ENCODE measurements at regions not wholly inside any gene's neighbourhood (a gene's known extent, or its start where the extent isn't known, plus 50 kb on each side); places are given as distances from the start of the nearest gene placed in this dataset.

DNA sequence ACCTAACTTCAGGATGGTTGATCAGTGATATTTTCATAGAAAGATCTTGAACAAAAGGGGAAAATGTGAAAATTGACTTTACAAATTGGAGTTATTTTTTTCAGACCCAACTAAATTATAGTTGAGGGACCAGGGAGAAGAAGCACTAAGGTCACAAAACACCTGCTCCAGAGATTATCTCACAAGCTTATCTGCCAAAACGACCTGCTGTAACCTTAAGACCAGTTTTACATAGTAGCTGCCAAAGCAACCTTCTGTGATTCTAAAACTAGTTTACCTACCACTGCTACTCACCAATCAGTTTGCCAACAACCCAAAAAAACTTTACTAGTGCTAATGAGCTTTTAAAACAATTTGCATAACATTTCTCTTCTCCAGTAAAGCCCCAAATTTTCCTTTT lies 972.1 kb downstream of the C4orf33 start:
- POLR2A ChIA-PET: no interaction called here
- H3K36me3 ChIP-seq (ENCODE audit: control insufficient read depth in 2 of 2, insufficient read depth in 1 of 2, low read length in 2 of 2): no peaks in the 10 kb centered on the region
- TF ChIP-seq ZBTB20 (tag by site-specific recombination; IDR thresholded peaks at IDR 0.05) (no peak), ZNF530 (tag by site-specific recombination; IDR thresholded peaks at IDR 0.05; ENCODE audit: low read depth) (no peak), ZNF510 (tag by site-specific recombination; IDR thresholded peaks at IDR 0.05; ENCODE audit: insufficient replicate concordance) (no peak), ZNF2 (tag by site-specific recombination; IDR thresholded peaks at IDR 0.05) (no peak), BCL11A (tag by site-specific recombination; IDR thresholded peaks at IDR 0.05; ENCODE audit: low read depth) (no peak), ZNF558 (tag by site-specific recombination; IDR thresholded peaks at IDR 0.05) (no peak), ZNF221 (tag by site-specific recombination; IDR thresholded peaks at IDR 0.05; ENCODE audit: borderline replicate concordance) (no peak), ZNF132 (tag by site-specific recombination; IDR thresholded peaks at IDR 0.05; ENCODE audit: borderline replicate concordance) (no peak), ZNF302 (tag by site-specific recombination; IDR thresholded peaks at IDR 0.05; ENCODE audit: low read depth) (no peak), ZBTB48 (tag by site-specific recombination; IDR thresholded peaks at IDR 0.05) (no peak), TCF7L2 (IDR thresholded peaks at IDR 0.05; ENCODE audit: borderline replicate concordance, low read depth, low read length) (no peak), ZNF660 (tag by site-specific recombination; IDR thresholded peaks at IDR 0.05) (no peak), ZNF529 (tag by site-specific recombination; IDR thresholded peaks at IDR 0.05; ENCODE audit: insufficient replicate concordance) (no peak), ZNF223 (tag by site-specific recombination; IDR thresholded peaks at IDR 0.05) (no peak), ZBTB1 (tag by site-specific recombination; IDR thresholded peaks at IDR 0.05) (no peak), ZSCAN30 (tag by site-specific recombination; IDR thresholded peaks at IDR 0.05) (no peak), ZBTB7A (tag by site-specific recombination; IDR thresholded peaks at IDR 0.05; ENCODE audit: low read depth) (no peak), ZNF174 (tag by site-specific recombination; IDR thresholded peaks at IDR 0.05) (no peak)
- TF ChIP-seq, protein P1, sequence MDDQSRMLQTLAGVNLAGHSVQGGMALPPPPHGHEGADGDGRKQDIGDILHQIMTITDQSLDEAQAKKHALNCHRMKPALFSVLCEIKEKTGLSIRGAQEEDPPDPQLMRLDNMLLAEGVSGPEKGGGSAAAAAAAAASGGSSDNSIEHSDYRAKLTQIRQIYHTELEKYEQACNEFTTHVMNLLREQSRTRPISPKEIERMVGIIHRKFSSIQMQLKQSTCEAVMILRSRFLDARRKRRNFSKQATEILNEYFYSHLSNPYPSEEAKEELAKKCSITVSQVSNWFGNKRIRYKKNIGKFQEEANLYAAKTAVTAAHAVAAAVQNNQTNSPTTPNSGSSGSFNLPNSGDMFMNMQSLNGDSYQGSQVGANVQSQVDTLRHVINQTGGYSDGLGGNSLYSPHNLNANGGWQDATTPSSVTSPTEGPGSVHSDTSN (CRISPR knock-in tag; IDR thresholded peaks at IDR 0.05): no peak
- TF ChIP-seq, protein P2, sequence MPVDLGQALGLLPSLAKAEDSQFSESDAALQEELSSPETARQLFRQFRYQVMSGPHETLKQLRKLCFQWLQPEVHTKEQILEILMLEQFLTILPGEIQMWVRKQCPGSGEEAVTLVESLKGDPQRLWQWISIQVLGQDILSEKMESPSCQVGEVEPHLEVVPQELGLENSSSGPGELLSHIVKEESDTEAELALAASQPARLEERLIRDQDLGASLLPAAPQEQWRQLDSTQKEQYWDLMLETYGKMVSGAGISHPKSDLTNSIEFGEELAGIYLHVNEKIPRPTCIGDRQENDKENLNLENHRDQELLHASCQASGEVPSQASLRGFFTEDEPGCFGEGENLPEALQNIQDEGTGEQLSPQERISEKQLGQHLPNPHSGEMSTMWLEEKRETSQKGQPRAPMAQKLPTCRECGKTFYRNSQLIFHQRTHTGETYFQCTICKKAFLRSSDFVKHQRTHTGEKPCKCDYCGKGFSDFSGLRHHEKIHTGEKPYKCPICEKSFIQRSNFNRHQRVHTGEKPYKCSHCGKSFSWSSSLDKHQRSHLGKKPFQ (tag by site-specific recombination; IDR thresholded peaks at IDR 0.05): no peak
- CTCF ChIA-PET: no interaction called here
- no peak overlapping the region for H3K4me3 ChIP-seq (ENCODE audit: low read depth, low read length)
- H3K27ac ChIP-seq (ENCODE audit: extremely low read depth, low read depth, low read length): no peak overlapping the region
- H3K4me1 ChIP-seq (ENCODE audit: control insufficient read depth, insufficient read depth, low read length): no peaks in the 10 kb centered on the region
- no peaks in the 10 kb centered on the region for H3K9me3 ChIP-seq (ENCODE audit: control insufficient read depth, insufficient read depth, low read depth, low read length)

DNA sequence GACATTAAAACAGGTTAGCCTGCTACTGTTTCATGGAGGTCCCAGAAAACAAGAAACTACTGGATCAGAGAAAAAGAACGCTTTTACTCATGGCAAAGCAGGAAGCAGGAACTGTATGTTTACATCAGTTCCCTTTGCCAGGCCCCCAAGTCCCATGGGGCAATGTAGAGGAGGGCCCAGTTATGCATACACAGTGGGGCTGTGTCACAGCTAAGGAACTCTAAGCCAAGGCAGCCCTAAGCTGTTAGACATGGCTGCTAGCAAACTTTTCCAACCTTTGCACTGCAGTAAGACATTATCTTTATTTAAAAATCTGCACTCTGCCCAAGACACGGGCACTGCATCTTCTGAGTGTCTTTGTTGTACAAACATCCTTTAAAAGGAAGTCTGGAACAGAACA lies 975.8 kb downstream of the C4orf33 start:
- no peaks in the 10 kb centered on the region for H3K4me1 ChIP-seq (ENCODE audit: control insufficient read depth, insufficient read depth, low read length)
- H3K36me3 ChIP-seq (ENCODE audit: control insufficient read depth in 2 of 2, insufficient read depth in 1 of 2, low read length in 2 of 2): no peaks in the 10 kb centered on the region
- TF ChIP-seq ZNF514 (tag by site-specific recombination; IDR thresholded peaks at IDR 0.05) (no peak), ZNF23 (tag by site-specific recombination; IDR thresholded peaks at IDR 0.05; ENCODE audit: borderline replicate concordance) (no peak), ZNF585B (tag by site-specific recombination; IDR thresholded peaks at IDR 0.05) (no peak), ZNF133 (tag by site-specific recombination; IDR thresholded peaks at IDR 0.05) (no peak), ZIC2 (tag by site-specific recombination; IDR thresholded peaks at IDR 0.05) (no peak), OVOL3 (tag by site-specific recombination; IDR thresholded peaks at IDR 0.05) (no peak), TRIM28 (IDR thresholded peaks at IDR 0.05; ENCODE audit: borderline replicate concordance, low read length) (no peak), ZNF624 (tag by site-specific recombination; IDR thresholded peaks at IDR 0.05) (no peak), ZEB2 (tag by site-specific recombination; IDR thresholded peaks at IDR 0.05) (no peak), OSR2 (tag by site-specific recombination; IDR thresholded peaks at IDR 0.05) (no peak), ZNF391 (tag by site-specific recombination; IDR thresholded peaks at IDR 0.05; ENCODE audit: borderline replicate concordance, low read depth) (no peak), ZBTB1 (tag by site-specific recombination; IDR thresholded peaks at IDR 0.05) (no peak), ZNF24 (tag by site-specific recombination; IDR thresholded peaks at IDR 0.05) (no peak), GLIS1 (tag by site-specific recombination; IDR thresholded peaks at IDR 0.05) (no peak)
- TF ChIP-seq, protein P3, sequence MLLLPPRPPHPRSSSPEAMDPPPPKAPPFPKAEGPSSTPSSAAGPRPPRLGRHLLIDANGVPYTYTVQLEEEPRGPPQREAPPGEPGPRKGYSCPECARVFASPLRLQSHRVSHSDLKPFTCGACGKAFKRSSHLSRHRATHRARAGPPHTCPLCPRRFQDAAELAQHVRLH (tag by site-specific recombination; IDR thresholded peaks at IDR 0.05): no peak
- TF ChIP-seq, protein P4, sequence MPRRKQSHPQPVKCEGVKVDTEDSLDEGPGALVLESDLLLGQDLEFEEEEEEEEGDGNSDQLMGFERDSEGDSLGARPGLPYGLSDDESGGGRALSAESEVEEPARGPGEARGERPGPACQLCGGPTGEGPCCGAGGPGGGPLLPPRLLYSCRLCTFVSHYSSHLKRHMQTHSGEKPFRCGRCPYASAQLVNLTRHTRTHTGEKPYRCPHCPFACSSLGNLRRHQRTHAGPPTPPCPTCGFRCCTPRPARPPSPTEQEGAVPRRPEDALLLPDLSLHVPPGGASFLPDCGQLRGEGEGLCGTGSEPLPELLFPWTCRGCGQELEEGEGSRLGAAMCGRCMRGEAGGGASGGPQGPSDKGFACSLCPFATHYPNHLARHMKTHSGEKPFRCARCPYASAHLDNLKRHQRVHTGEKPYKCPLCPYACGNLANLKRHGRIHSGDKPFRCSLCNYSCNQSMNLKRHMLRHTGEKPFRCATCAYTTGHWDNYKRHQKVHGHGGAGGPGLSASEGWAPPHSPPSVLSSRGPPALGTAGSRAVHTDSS (tag by site-specific recombination; IDR thresholded peaks at IDR 0.05): no peak

More for the DNA sequence above, 975.8 kb downstream of the C4orf33 start:
- ChIA-PET CTCF (no interaction called here), POLR2A (no interaction called here)
- Histone ChIP-seq H3K27ac (ENCODE audit: extremely low read depth, low read depth, low read length) (no peak overlapping the region), H3K4me3 (ENCODE audit: low read depth, low read length) (no peak overlapping the region), H3K9me3 (ENCODE audit: control insufficient read depth, insufficient read depth, low read depth, low read length) (no peaks in the 10 kb centered on the region)

Data from HEK293 (cell line).